Left lobe of liver (tissue), 2 donors: ENCODE measurements at regions not wholly inside any gene's neighbourhood (a gene's known extent, or its start where the extent isn't known, plus 50 kb on each side); places are given as distances from the start of the nearest gene placed in this dataset.

Experiments used
- ATAC-seq: fragments of 200-7000 bp; cut with Tn5 transposase; one replicate; pipeline ENCODE4 v1.9.1; 2020; ENCODE audit warnings: mild to moderate bottlenecking, moderate library complexity
- DNase-seq: peaks from one replicate; pipeline ENCODE4 v3.0.0-alpha.2; 2020; ENCODE audit warnings: low spot score
- donor health status: DM: no; HTN: no; CAD: no; lungs with moderate emphysema.
- donor health status: DM: no; HTN: yes; CAD: no.

- no peak for DNase-seq
- ATAC-seq = no peak
Observed at GRCh38 chr2:5841126-5841525, 148.9 kb downstream of the SOX11 start.

- no peak for ATAC-seq
- no peak for DNase-seq
Observed at GRCh38 chr2:5842326-5842725, 150.1 kb downstream of the SOX11 start.

GRCh38 chr2:5845798-5846330 lies 153.7 kb downstream of the SOX11 start:
- no peak for DNase-seq
- no peak for ATAC-seq

- DNase-seq (no peak), ATAC-seq (no peak)
Observed at GRCh38 chr2:5846881-5847280, 154.7 kb downstream of the SOX11 start.

- no peak for ATAC-seq
- DNase-seq = no peak
Observed at GRCh38 chr2:5849562-5849961, 157.4 kb downstream of the SOX11 start.

- DNase-seq (no peak), ATAC-seq (no peak)
Observed at GRCh38 chr2:5851410-5851809, 159.2 kb downstream of the SOX11 start.

- DNase-seq (no peak), ATAC-seq (no peak)
Observed at GRCh38 chr2:5854797-5855196, 162.6 kb downstream of the SOX11 start.

GRCh38 chr2:5867056-5867455 lies 174.9 kb downstream of the SOX11 start:
- DNase-seq = no peak
- no peak for ATAC-seq

GRCh38 chr2:5868931-5869330 lies 176.7 kb downstream of the SOX11 start:
- ATAC-seq (no peak), DNase-seq (no peak)

GRCh38 chr2:5869936-5870335 lies 177.8 kb downstream of the SOX11 start:
- DNase-seq (no peak), ATAC-seq (no peak)

GRCh38 chr2:5877360-5877759 lies 185.2 kb downstream of the SOX11 start:
- DNase-seq (no peak), ATAC-seq (no peak)

- DNase-seq (no peak), ATAC-seq (no peak)
Observed at GRCh38 chr2:5885451-5886173, 193.4 kb downstream of the SOX11 start.

GRCh38 chr2:5886462-5886861 lies 194.3 kb downstream of the SOX11 start:
- DNase-seq = no peak

GRCh38 chr2:5888126-5888525 lies 195.9 kb downstream of the SOX11 start:
- DNase-seq (no peak), ATAC-seq (no peak)

More at GRCh38 chr2:5886462-5886861, 194.3 kb downstream of the SOX11 start:
- no peak for ATAC-seq

GRCh38 chr2:5889519-5889918 lies 197.3 kb downstream of the SOX11 start:
- DNase-seq (no peak), ATAC-seq (no peak)

GRCh38 chr2:5894355-5894754 lies 202.2 kb downstream of the SOX11 start:
- ATAC-seq = no peak
- DNase-seq = no peak

GRCh38 chr2:5895284-5895683 lies 203.1 kb downstream of the SOX11 start:
- no peak for ATAC-seq
- DNase-seq = no peak

GRCh38 chr2:5897249-5897648 lies 205.1 kb downstream of the SOX11 start:
- DNase-seq = no peak
- no peak for ATAC-seq

- DNase-seq (no peak), ATAC-seq (no peak)
Observed at GRCh38 chr2:5898667-5899066, 206.5 kb downstream of the SOX11 start.

GRCh38 chr2:5905661-5906060 lies 213.5 kb downstream of the SOX11 start:
- ATAC-seq (no peak), DNase-seq (no peak)

GRCh38 chr2:5908071-5908470 lies 215.9 kb downstream of the SOX11 start:
- no peak for DNase-seq
- no peak for ATAC-seq

- DNase-seq = no peak
- ATAC-seq = no peak
Observed at GRCh38 chr2:5911718-5912117, 219.5 kb downstream of the SOX11 start.
